ENCODE measurements at regions not wholly inside any gene's neighbourhood (a gene's known extent, or its start where the extent isn't known, plus 50 kb on each side); places are given as distances from the start of the nearest gene placed in this dataset.
A peak's percentile ranks its signal among the peaks of the same experiment; 100 is the strongest.
"Not testable (repeated sequence)": the region's sequence is repeated elsewhere in the genome, so short reads cannot be mapped to it uniquely, and the experiment has no call there.

GRCh38 chr4:170522427-170522970 is 432.7 kb upstream of the AADAT start:
- Mint-ChIP-seq H3K27ac (no peak overlapping the region), H3K4me1 (no peaks in the 10 kb centered on the region), H3K27me3 (no peaks in the 10 kb centered on the region), H3K9me3 (no peaks in the 10 kb centered on the region), H3K4me3 (no peak overlapping the region), H3K36me3 (no peaks in the 10 kb centered on the region)
- ATAC-seq (replicated peaks) (no peak), DNase-seq (no peak)

- Mint-ChIP-seq H3K9me3 (peaks cover 3 to 6% of the 10 kb centered on the region in 2 donors), H3K27me3 (no peaks in the 10 kb centered on the region), H3K27ac (no peak overlapping the region), H3K36me3 (no peaks in the 10 kb centered on the region), H3K4me3 (no peak overlapping the region), H3K4me1 (no peaks in the 10 kb centered on the region)
- peak in 1 of 2 donors; percentile 20 for ATAC-seq (replicated peaks)
- DNase-seq = no peak
Observed at GRCh38 chr4:170497689-170498088, 407.9 kb upstream of the AADAT start.

- no peaks in the 10 kb centered on the region for H3K36me3 Mint-ChIP-seq
- H3K27ac Mint-ChIP-seq = no peak overlapping the region
- DNase-seq (no peak), ATAC-seq (replicated peaks) (peak; percentile 34 to 46)
- no peaks in the 10 kb centered on the region for H3K4me1 Mint-ChIP-seq
- H3K4me3 Mint-ChIP-seq = peak overlapping the region; percentile 33 to 69
- no peaks in the 10 kb centered on the region for H3K27me3 Mint-ChIP-seq
- peaks cover 3 to 6% of the 10 kb centered on the region in 2 donors for H3K9me3 Mint-ChIP-seq
Observed at GRCh38 chr4:170497112-170497511, 407.4 kb upstream of the AADAT start.

GRCh38 chr4:170491981-170492380 is 402.2 kb upstream of the AADAT start:
- Mint-ChIP-seq H3K4me1 (no peaks in the 10 kb centered on the region), H3K27ac (no peak overlapping the region), H3K9me3 (peaks cover 3 to 6% of the 10 kb centered on the region in 2 donors), H3K4me3 (no peak overlapping the region), H3K27me3 (no peaks in the 10 kb centered on the region), H3K36me3 (no peaks in the 10 kb centered on the region)
- ATAC-seq (replicated peaks) = no peak
- no peak for DNase-seq

- ATAC-seq (replicated peaks) (no peak), DNase-seq (no peak)
- Mint-ChIP-seq H3K4me3 (no peak overlapping the region), H3K9me3 (no peaks in the 10 kb centered on the region), H3K27ac (no peak overlapping the region), H3K27me3 (no peaks in the 10 kb centered on the region), H3K36me3 (no peaks in the 10 kb centered on the region), H3K4me1 (no peaks in the 10 kb centered on the region)
Observed at GRCh38 chr4:170476351-170476750, 386.6 kb upstream of the AADAT start.

- Mint-ChIP-seq H3K9me3 (peaks cover 0 to 6% of the 10 kb centered on the region in 2 donors), H3K36me3 (no peaks in the 10 kb centered on the region), H3K4me1 (no peaks in the 10 kb centered on the region), H3K27ac (no peak overlapping the region), H3K4me3 (no peak overlapping the region), H3K27me3 (no peaks in the 10 kb centered on the region)
- no peak for DNase-seq
- peak in 1 of 2 donors; percentile 7 for ATAC-seq (replicated peaks)
Observed at GRCh38 chr4:170465429-170465828, 375.7 kb upstream of the AADAT start.

GRCh38 chr4:170464614-170465197 is 374.9 kb upstream of the AADAT start:
- Mint-ChIP-seq H3K27ac (no peak overlapping the region), H3K4me1 (no peaks in the 10 kb centered on the region), H3K27me3 (no peaks in the 10 kb centered on the region), H3K4me3 (no peak overlapping the region), H3K9me3 (peaks cover 0 to 6% of the 10 kb centered on the region in 2 donors), H3K36me3 (no peaks in the 10 kb centered on the region)
- ATAC-seq (replicated peaks) (no peak), DNase-seq (no peak)

GRCh38 chr4:170446782-170447181 is 357.0 kb upstream of the AADAT start:
- H3K4me1 Mint-ChIP-seq = no peaks in the 10 kb centered on the region
- H3K4me3 Mint-ChIP-seq = no peak overlapping the region
- ATAC-seq (replicated peaks) (no peak), DNase-seq (no peak)
- H3K27ac Mint-ChIP-seq = no peak overlapping the region
- no peaks in the 10 kb centered on the region for H3K27me3 Mint-ChIP-seq
- H3K36me3 Mint-ChIP-seq = no peaks in the 10 kb centered on the region
- H3K9me3 Mint-ChIP-seq = no peaks in the 10 kb centered on the region

GRCh38 chr4:170441146-170441545 is 351.4 kb upstream of the AADAT start:
- not testable (repeated sequence) for DNase-seq; H3K27ac Mint-ChIP-seq; H3K4me1 Mint-ChIP-seq; H3K36me3 Mint-ChIP-seq; H3K4me3 Mint-ChIP-seq; H3K9me3 Mint-ChIP-seq; ATAC-seq (replicated peaks); H3K27me3 Mint-ChIP-seq

- Mint-ChIP-seq H3K9me3 (peaks cover 0 to 2% of the 10 kb centered on the region in 2 donors), H3K27ac (no peak overlapping the region), H3K36me3 (no peaks in the 10 kb centered on the region), H3K4me1 (no peaks in the 10 kb centered on the region), H3K27me3 (no peaks in the 10 kb centered on the region), H3K4me3 (no peak overlapping the region)
- ATAC-seq (replicated peaks) = no peak
- no peak for DNase-seq
Observed at GRCh38 chr4:170428929-170429328, 339.2 kb upstream of the AADAT start.

GRCh38 chr4:170425521-170426143 is 335.9 kb upstream of the AADAT start:
- no peaks in the 10 kb centered on the region for H3K4me1 Mint-ChIP-seq
- H3K36me3 Mint-ChIP-seq = no peaks in the 10 kb centered on the region
- no peak overlapping the region for H3K4me3 Mint-ChIP-seq
- ATAC-seq (replicated peaks) = no peak
- peaks cover 0 to 2% of the 10 kb centered on the region in 2 donors for H3K9me3 Mint-ChIP-seq
- H3K27ac Mint-ChIP-seq = no peak overlapping the region
- H3K27me3 Mint-ChIP-seq = no peaks in the 10 kb centered on the region
- no peak for DNase-seq

- H3K4me3 Mint-ChIP-seq = no peak overlapping the region
- ATAC-seq (replicated peaks) = no peak
- H3K4me1 Mint-ChIP-seq = no peaks in the 10 kb centered on the region
- no peaks in the 10 kb centered on the region for H3K27me3 Mint-ChIP-seq
- no peaks in the 10 kb centered on the region for H3K36me3 Mint-ChIP-seq
- no peak overlapping the region for H3K27ac Mint-ChIP-seq
- peaks cover 0 to 2% of the 10 kb centered on the region in 2 donors for H3K9me3 Mint-ChIP-seq
- no peak for DNase-seq
Observed at GRCh38 chr4:170425040-170425439, 335.3 kb upstream of the AADAT start.

- H3K4me1 Mint-ChIP-seq = no peaks in the 10 kb centered on the region
- H3K27me3 Mint-ChIP-seq = no peaks in the 10 kb centered on the region
- peaks cover 0 to 2% of the 10 kb centered on the region in 2 donors for H3K9me3 Mint-ChIP-seq
- no peak overlapping the region for H3K27ac Mint-ChIP-seq
- no peak for ATAC-seq (replicated peaks)
- no peaks in the 10 kb centered on the region for H3K36me3 Mint-ChIP-seq
- DNase-seq = no peak
- no peak overlapping the region for H3K4me3 Mint-ChIP-seq
Observed at GRCh38 chr4:170423137-170423536, 333.4 kb upstream of the AADAT start.

- Mint-ChIP-seq H3K4me3 (no peak overlapping the region), H3K4me1 (no peaks in the 10 kb centered on the region), H3K36me3 (no peaks in the 10 kb centered on the region), H3K27ac (no peak overlapping the region), H3K9me3 (peaks cover 0 to 2% of the 10 kb centered on the region in 2 donors), H3K27me3 (no peaks in the 10 kb centered on the region)
- no peak for DNase-seq
- peak; percentile 48 to 52 for ATAC-seq (replicated peaks)
Observed at GRCh38 chr4:170420255-170420693, 330.5 kb upstream of the AADAT start.

GRCh38 chr4:170414961-170415360 is 325.2 kb upstream of the AADAT start:
- no peaks in the 10 kb centered on the region for H3K36me3 Mint-ChIP-seq

More at GRCh38 chr4:170414961-170415360, 325.2 kb upstream of the AADAT start:
- ATAC-seq (replicated peaks) (no peak), DNase-seq (no peak)
- no peaks in the 10 kb centered on the region for H3K27me3 Mint-ChIP-seq
- H3K27ac Mint-ChIP-seq = no peak overlapping the region
- H3K4me1 Mint-ChIP-seq = no peaks in the 10 kb centered on the region
- H3K4me3 Mint-ChIP-seq = no peak overlapping the region
- H3K9me3 Mint-ChIP-seq = peaks cover 0 to 2% of the 10 kb centered on the region in 2 donors

Data from stimulated activated naive B cell treated with anti-CD40 and anti-IgM and Interleukin-4, amounts not matched to agents 10 μg/mL and 1 μg/mL and 100 μg/mL, for 72 hours (primary cell).